Pancreas (tissue), 10 donors: ENCODE measurements at regions not wholly inside any gene's neighbourhood (a gene's known extent, or its start where the extent isn't known, plus 50 kb on each side); places are given as distances from the start of the nearest gene placed in this dataset.

Source experiments
- ATAC-seq, 4 donors: fragments of 200-7000 bp; cut with Tn5 transposase; one replicate each; pipeline versions ENCODE4 v1.8.0 to v1.9.1; 2020; ENCODE audit warnings: mild to moderate bottlenecking in 4 of 4, moderate library complexity in 4 of 4
- DNase-seq, 6 donors: peaks; one replicate each; pipeline ENCODE4 v3.0.0-alpha.2; 2020
- FAIRE-seq: peaks from 2 replicates; lab custom pipeline; 2012; peaks lifted over from hg19 to GRCh38; lab: Jason Lieb, UNC
- H3K27ac ChIP-seq, 4 donors: fragments of 200-600 bp; sonication (generic); 1 replicate in 3 of 4; 2 replicates in 1 of 4; pipeline versions ENCODE4 v1.5.0 to v1.8.0; 2020
- H3K27me3 ChIP-seq, 4 donors: fragments of 200-600 bp; one replicate each; pipeline ENCODE4 v1.8.0; 2021
- H3K36me3 ChIP-seq, 3 donors: fragments of 200-600 bp; sonication (generic) in 1 of 3; one replicate each; pipeline versions ENCODE4 v1.5.0 to v1.8.0; 2020 to 2021
- H3K4me1 ChIP-seq, 3 donors: fragments of 200-600 bp; one replicate each; pipeline ENCODE4 v1.8.0; 2021
- H3K4me3 ChIP-seq, 4 donors: fragments of 200-600 bp; sonication (generic) in 2 of 4; one replicate each; pipeline versions ENCODE4 v1.5.0 to v1.8.0; 2020 to 2021
- H3K9me3 ChIP-seq, 4 donors: fragments of 200-600 bp; one replicate each; pipeline ENCODE4 v1.8.0; 2021
- WGBS, 2 donors: extraction: QIAGEN DNeasy Blood & Tissue Kit; methylation state at CpG; one replicate each; pipeline ENCODE4 v1.1.7; 2013; 5-methylcytosine and 5-hydroxymethylcytosine counted together
- intact Hi-C, 3 donors: fragments of 100-400 bp; cut with DNase I; formaldehyde crosslinking; loops; one replicate each; pipeline versions ENCODE4 v1.11.1 to v1.14.2; 2022
- TF ChIP-seq, protein P1 (sequence below), 4 donors: fragments of 200-600 bp; sonication (generic) in 3 of 4; IDR thresholded peaks; one replicate each; pipeline versions ENCODE4 v1.5.0 to v1.8.0; 2021; ENCODE audit warnings: antibody characterized with exemption in 4 of 4
- donor health status: healthy with polysubstance abuse.
- donor health status: DM: no; HTN: no; CAD: no; lungs with moderate emphysema.
- donor health status: DM: no; HTN: no; CAD: no.
- donor health status: control.
- donor health status: control.
- donor health status: Bipolar disorder and iron deficiency.
- donor health status: DM: yes; HTN: yes; CAD: no.
- donor health status: DM: no; HTN: no; CAD: no.
- donor health status: DM: no; HTN: no; CAD: no.
- donor health status: DM: yes; HTN: yes; CAD: no.

DNA sequence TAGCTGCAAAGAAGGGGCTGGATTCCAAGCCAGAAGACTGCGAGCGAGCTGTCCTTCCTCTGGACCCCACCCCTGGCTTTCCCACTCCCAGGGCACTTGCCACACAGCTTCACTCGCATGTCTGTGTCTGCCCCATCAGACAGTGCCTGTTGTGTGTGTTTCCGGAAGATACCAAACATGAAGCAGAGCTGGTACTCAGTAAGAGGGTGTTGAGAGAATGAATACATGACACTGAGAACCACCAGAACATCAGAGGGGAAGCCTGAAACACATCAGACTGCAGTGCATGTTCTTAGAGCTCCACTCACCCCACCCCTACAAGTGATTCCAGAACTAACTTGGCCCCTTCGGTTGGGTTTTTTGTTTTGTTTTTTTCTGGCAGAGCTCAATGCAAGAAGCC is 181.5 kb downstream of the TTC32 start:
- TF ChIP-seq, protein P1, sequence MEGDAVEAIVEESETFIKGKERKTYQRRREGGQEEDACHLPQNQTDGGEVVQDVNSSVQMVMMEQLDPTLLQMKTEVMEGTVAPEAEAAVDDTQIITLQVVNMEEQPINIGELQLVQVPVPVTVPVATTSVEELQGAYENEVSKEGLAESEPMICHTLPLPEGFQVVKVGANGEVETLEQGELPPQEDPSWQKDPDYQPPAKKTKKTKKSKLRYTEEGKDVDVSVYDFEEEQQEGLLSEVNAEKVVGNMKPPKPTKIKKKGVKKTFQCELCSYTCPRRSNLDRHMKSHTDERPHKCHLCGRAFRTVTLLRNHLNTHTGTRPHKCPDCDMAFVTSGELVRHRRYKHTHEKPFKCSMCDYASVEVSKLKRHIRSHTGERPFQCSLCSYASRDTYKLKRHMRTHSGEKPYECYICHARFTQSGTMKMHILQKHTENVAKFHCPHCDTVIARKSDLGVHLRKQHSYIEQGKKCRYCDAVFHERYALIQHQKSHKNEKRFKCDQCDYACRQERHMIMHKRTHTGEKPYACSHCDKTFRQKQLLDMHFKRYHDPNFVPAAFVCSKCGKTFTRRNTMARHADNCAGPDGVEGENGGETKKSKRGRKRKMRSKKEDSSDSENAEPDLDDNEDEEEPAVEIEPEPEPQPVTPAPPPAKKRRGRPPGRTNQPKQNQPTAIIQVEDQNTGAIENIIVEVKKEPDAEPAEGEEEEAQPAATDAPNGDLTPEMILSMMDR (IDR thresholded peaks at IDR 0.05): no peak
- H3K27ac ChIP-seq: no peak overlapping the region
- ATAC-seq (no peak), DNase-seq (no peak), FAIRE-seq (no peak)
- no peaks in the 10 kb centered on the region for H3K4me1 ChIP-seq
- WGBS, 2 donors: 90 to 91% methylated on average over 5 of the region's 5 CpGs
- no peak overlapping the region for H3K4me3 ChIP-seq
- no peaks in the 10 kb centered on the region for H3K36me3 ChIP-seq
- intact Hi-C loops: no loop called here
- H3K27me3 ChIP-seq: no peaks in the 10 kb centered on the region
- no peaks in the 10 kb centered on the region for H3K9me3 ChIP-seq

DNA sequence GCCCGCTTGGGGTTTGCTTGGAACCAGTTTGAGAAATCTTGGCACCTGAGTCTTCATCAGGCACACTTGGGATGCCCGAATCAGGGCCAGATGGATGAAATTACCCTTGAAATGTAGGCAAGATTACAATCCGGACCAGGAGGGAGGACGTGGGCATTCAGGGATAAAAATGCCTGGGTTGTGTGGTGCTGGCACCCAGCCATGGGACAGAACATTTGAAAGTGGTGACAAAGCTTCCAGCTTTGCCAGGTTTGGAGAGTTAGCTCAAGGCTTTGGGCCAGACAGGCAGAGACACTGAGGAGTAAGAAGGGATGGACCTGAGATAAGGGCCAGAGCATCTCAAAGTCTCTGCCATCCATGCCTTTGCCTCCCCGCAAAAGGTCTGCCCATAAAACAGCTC is 182.2 kb downstream of the TTC32 start:
- TF ChIP-seq, protein P1 (IDR thresholded peaks at IDR 0.05): no peak
- no peak for ATAC-seq
- 79 to 81% methylated on average over 5 of the region's 5 CpGs for WGBS, 2 donors

DNA sequence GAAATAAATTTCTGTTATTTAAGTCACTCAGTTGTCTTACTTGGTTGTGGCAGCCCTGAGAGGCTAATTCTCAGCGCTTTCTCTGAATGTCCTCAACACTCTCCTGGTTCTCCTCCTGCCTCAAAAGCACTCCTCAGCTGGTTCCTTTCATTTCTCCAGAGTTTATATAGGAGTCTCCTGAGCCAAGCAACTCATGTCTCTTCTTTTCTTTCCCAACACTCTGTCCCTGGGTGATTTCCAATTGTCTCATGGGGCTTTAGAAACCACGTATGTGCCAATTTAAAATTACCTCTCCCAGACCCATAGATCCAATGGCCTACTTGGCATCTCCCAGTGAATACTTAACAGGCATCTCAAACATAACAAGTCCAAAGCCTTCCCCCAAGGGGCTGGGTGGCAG is 184.3 kb downstream of the TTC32 start:
- H3K36me3 ChIP-seq: no peaks in the 10 kb centered on the region
- H3K27me3 ChIP-seq: no peaks in the 10 kb centered on the region
- 84 to 90% methylated on average over 2 of the region's 2 CpGs for WGBS, 2 donors
- no peaks in the 10 kb centered on the region for H3K4me1 ChIP-seq
- TF ChIP-seq, protein P1 (IDR thresholded peaks at IDR 0.05): no peak
- ATAC-seq (no peak), DNase-seq (no peak), FAIRE-seq (no peak)
- intact Hi-C loops: no loop called here
- no peaks in the 10 kb centered on the region for H3K9me3 ChIP-seq
- H3K27ac ChIP-seq: no peak overlapping the region
- H3K4me3 ChIP-seq: no peak overlapping the region

More for the DNA sequence above, 182.2 kb downstream of the TTC32 start:
- H3K27me3 ChIP-seq: no peaks in the 10 kb centered on the region
- no peaks in the 10 kb centered on the region for H3K9me3 ChIP-seq
- DNase-seq (no peak), FAIRE-seq (no peak)
- no peak overlapping the region for H3K27ac ChIP-seq
- intact Hi-C loops: no loop called here
- no peaks in the 10 kb centered on the region for H3K4me1 ChIP-seq
- no peaks in the 10 kb centered on the region for H3K36me3 ChIP-seq
- no peak overlapping the region for H3K4me3 ChIP-seq

DNA sequence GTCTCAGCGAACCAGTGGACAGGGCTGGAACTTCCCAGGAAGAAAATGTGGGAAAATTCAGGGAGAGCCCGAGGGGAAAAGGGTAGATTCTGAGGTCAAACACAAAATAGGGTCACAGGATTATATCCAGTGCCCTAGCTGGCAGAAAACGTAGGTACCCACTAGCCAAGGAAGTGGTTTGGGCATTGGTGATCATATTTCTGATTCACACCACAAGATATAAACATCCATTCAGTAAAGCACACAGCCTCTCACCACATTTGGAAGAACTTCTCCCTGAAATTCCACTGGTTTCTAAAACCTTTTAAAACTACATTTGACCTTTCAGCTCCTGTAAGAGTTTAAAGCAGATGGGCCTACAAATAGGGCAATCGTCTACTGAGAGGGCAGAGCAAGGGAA is 186.9 kb downstream of the TTC32 start:
- ATAC-seq: no peak
- no peak for FAIRE-seq
- no peaks in the 10 kb centered on the region for H3K36me3 ChIP-seq
- intact Hi-C loops: no loop called here
- no peak overlapping the region for H3K4me3 ChIP-seq
- H3K4me1 ChIP-seq: no peaks in the 10 kb centered on the region
- TF ChIP-seq, protein P1 (IDR thresholded peaks at IDR 0.05): no peak
- no peak for DNase-seq
- H3K27me3 ChIP-seq: no peaks in the 10 kb centered on the region
- no peak overlapping the region for H3K27ac ChIP-seq
- no peaks in the 10 kb centered on the region for H3K9me3 ChIP-seq
- 70 to 75% methylated on average over 4 of the region's 4 CpGs for WGBS, 2 donors

DNA sequence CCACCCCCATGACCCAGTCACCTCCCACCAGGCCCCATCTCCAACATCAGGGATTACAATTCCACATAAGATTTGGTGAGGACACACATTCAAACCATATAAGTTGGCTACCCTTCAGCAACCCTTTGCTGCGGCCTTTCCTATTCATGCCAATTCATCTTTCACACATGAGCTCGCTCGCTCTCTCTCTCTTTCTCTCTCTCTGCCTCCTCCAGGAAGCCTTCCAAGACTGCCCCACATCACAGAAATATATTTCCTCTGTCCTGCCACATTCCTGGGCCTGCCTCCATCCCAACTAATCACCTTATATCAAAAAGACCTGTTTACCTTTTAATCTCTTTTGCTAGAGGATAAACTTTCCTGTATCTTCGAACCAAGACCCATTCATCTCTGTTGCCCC is 188.9 kb downstream of the TTC32 start:
- DNase-seq: no peak
- Histone ChIP-seq H3K4me1 (no peaks in the 10 kb centered on the region), H3K9me3 (no peaks in the 10 kb centered on the region), H3K36me3 (no peaks in the 10 kb centered on the region), H3K27me3 (no peaks in the 10 kb centered on the region), H3K27ac (no peak overlapping the region), H3K4me3 (no peak overlapping the region)
- no peak for FAIRE-seq
- intact Hi-C loops: no loop called here
- no peak for ATAC-seq
- TF ChIP-seq, protein P1 (IDR thresholded peaks at IDR 0.05): no peak
- WGBS, 2 donors: 83 to 91% methylated on average over 4 of the region's 4 CpGs
